ENCODE measurements at regions not wholly inside any gene's neighbourhood (a gene's known extent, or its start where the extent isn't known, plus 50 kb on each side); places are given as distances from the start of the nearest gene placed in this dataset.

DNA sequence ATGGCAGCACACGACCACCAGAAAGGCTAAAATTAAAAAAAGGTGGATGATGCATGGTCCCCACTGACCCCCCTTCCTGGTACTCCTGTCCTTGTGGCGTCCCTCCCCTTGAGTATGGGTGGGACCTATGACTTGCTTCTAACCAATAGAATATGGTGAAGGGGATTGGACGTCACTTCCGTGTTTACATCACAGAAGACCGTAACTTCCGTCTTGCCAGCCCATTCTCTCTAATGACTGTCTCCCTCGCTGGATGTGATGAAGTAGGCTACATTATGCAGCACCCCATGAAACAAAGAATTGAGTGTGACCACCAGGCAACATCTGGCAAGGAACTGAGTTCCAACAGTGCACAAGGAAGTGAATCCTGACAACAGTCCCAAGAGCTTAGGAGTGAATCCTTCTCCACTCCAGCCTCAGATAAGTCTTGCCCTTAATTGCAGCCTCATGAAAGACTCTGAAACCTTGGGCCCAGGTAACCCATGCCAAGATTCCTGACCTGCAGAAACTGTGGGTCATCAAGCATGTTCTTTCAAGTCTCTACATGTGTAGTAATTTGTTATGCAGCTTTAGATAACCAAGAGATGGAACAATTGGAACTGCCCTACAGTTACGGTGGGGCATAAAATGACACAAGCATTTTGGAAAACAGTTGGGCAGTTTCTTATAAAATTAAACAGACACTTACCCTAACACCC, 80.1 kb upstream of the NPAS2 start:
- TF ChIP-seq, protein P1, sequence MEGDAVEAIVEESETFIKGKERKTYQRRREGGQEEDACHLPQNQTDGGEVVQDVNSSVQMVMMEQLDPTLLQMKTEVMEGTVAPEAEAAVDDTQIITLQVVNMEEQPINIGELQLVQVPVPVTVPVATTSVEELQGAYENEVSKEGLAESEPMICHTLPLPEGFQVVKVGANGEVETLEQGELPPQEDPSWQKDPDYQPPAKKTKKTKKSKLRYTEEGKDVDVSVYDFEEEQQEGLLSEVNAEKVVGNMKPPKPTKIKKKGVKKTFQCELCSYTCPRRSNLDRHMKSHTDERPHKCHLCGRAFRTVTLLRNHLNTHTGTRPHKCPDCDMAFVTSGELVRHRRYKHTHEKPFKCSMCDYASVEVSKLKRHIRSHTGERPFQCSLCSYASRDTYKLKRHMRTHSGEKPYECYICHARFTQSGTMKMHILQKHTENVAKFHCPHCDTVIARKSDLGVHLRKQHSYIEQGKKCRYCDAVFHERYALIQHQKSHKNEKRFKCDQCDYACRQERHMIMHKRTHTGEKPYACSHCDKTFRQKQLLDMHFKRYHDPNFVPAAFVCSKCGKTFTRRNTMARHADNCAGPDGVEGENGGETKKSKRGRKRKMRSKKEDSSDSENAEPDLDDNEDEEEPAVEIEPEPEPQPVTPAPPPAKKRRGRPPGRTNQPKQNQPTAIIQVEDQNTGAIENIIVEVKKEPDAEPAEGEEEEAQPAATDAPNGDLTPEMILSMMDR (IDR thresholded peaks at IDR 0.05), result no peak
- no peak for TF ChIP-seq EZH2 (IDR thresholded peaks at IDR 0.05; ENCODE audit: borderline replicate concordance, insufficient read depth, low read depth, low read length, poor library complexity, severe bottlenecking)
